Central memory CD8-positive, alpha-beta T cell (primary cell): ENCODE measurements at regions not wholly inside any gene's neighbourhood (a gene's known extent, or its start where the extent isn't known, plus 50 kb on each side); places are given as distances from the start of the nearest gene placed in this dataset.

Experiments used
- ATAC-seq: fragments of 150-1000 bp; cut with Tn5 transposase; replicated peaks from 2 replicates; pipeline ENCODE4 v1.10.0; 2022; ENCODE audit warnings: mild to moderate bottlenecking, moderate FRiP score, moderate number of reproducible peaks; ENCODE audit not compliant: poor library complexity, severe bottlenecking; ENCODE audit errors: extremely low read depth
- DNase-seq, 2 donors: peaks; one replicate each; pipeline ENCODE4 v3.0.0; 2021; ENCODE audit warnings: low spot score in 2 of 2
- H3K27ac Mint-ChIP-seq: one replicate; pipeline ENCODE4 v1.8.0; 2022; ENCODE audit warnings: low read depth, mild to moderate bottlenecking, moderate library complexity, mixed read lengths
- H3K27me3 Mint-ChIP-seq: one replicate; pipeline ENCODE4 v1.8.0; 2022; ENCODE audit warnings: mixed read lengths
- H3K36me3 Mint-ChIP-seq: one replicate; pipeline ENCODE4 v1.8.0; 2022; ENCODE audit warnings: mild to moderate bottlenecking, moderate library complexity, mixed read lengths; ENCODE audit not compliant: insufficient read depth
- H3K4me1 Mint-ChIP-seq: one replicate; pipeline ENCODE4 v1.8.0; 2022; ENCODE audit warnings: mixed read lengths
- H3K4me3 Mint-ChIP-seq: one replicate; pipeline ENCODE4 v1.8.0; 2022; ENCODE audit warnings: mild to moderate bottlenecking, moderate library complexity, mixed read lengths
- H3K9me3 Mint-ChIP-seq: one replicate; pipeline ENCODE4 v1.8.0; 2022; ENCODE audit warnings: mixed read lengths

DNA sequence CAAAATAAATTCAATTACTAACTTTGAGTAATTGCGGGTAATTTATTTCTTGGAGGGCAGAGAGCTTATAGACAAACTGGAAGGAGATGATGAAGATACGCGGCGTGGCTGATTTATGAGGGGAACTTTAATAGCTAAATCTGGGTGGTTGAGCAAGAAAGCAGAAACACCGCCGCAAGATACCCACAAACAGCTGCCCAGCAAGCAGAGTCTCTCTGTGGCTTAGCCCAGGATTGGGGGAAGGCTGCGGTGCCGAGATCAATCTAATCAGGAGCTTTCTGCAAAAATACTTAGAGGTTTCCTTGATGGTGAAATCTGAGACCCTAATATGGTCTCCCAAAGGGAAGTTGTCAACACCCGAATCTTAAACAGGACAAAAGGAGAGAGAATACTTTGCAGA lies 94.9 kb upstream of the MGMT start:
- H3K36me3 Mint-ChIP-seq, result no peaks in the 10 kb centered on the region
- no peak overlapping the region for H3K4me3 Mint-ChIP-seq
- H3K27me3 Mint-ChIP-seq, result peaks cover 47% of the 10 kb centered on the region
- DNase-seq (no peak), ATAC-seq (no peak)
- H3K4me1 Mint-ChIP-seq, result no peaks in the 10 kb centered on the region
- no peaks in the 10 kb centered on the region for H3K9me3 Mint-ChIP-seq
- no peak overlapping the region for H3K27ac Mint-ChIP-seq

DNA sequence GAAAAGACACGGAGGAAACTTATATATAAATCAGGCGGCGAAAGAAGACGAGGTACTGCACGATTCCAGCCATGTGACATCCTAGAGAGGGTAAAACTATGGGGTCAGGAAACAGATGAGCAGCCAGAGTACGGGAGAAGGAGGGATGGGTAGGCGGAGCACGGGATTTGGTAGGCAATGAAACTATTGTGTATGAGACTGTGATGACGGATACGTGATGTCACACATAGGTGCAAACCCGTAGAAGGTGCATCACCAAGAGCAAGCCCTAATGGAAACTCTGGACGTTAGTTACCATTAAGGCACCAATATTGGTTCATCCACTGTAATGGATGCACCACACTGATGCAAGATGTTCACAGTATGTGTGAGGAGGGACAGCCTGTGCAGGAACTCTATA lies 93.8 kb upstream of the MGMT start:
- peaks cover 57% of the 10 kb centered on the region for H3K27me3 Mint-ChIP-seq
- no peaks in the 10 kb centered on the region for H3K36me3 Mint-ChIP-seq
- H3K27ac Mint-ChIP-seq, result no peak overlapping the region
- no peaks in the 10 kb centered on the region for H3K4me1 Mint-ChIP-seq
- DNase-seq, result no peak
- no peak overlapping the region for H3K4me3 Mint-ChIP-seq
- H3K9me3 Mint-ChIP-seq, result no peaks in the 10 kb centered on the region
- no peak for ATAC-seq

DNA sequence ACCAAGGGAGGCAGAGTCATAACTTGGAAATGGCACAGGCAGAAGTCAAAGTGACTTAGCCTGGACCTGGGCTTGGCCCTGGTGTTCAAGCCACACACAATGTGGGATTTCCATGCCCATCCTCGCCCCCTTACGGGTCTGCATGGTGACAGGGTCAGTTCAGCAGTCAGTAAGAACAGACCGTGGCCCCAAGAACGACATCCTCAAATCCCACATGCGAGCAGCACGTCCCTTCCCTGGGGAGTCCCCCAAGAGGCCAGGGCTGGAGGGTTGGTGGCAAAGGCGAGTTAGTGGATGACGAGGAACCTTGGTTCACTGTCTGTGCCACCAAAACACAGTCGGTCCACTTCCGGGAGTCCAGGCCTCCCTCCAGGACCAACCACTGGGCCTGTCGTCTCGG lies 93.3 kb upstream of the MGMT start:
- Mint-ChIP-seq H3K4me3 (no peak overlapping the region), H3K4me1 (no peaks in the 10 kb centered on the region), H3K27ac (no peak overlapping the region), H3K9me3 (no peaks in the 10 kb centered on the region), H3K27me3 (peaks cover 62% of the 10 kb centered on the region), H3K36me3 (no peaks in the 10 kb centered on the region)
- no peak for DNase-seq
- no peak for ATAC-seq

- DNase-seq, result no peak
- Mint-ChIP-seq H3K27ac (no peak overlapping the region), H3K4me1 (no peaks in the 10 kb centered on the region), H3K27me3 (peaks cover 71% of the 10 kb centered on the region), H3K36me3 (no peaks in the 10 kb centered on the region), H3K4me3 (no peak overlapping the region), H3K9me3 (no peaks in the 10 kb centered on the region)
- no peak for ATAC-seq
These were observed 91.9 kb upstream of the MGMT start for GRCh38 chr10:129375171-129375570.

DNA sequence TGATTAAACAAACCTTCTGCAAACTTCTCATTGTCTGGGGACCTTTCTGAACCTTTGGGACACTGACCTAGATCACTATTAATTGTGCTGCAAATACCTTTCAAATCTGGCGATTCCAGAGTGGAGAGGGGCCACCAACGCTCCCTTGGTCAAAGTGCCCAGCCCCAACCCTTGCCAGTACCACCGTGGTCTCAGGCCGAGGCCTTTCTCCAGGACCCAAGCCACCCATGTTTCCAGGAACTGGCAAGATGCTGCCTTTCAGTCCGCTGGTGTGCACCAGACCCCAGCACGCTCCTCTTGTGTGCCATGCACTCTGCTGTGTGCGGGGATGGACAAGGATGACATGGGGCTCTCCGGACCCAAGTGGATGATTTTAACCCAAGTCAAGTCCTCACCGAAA lies 91.1 kb upstream of the MGMT start:
- Mint-ChIP-seq H3K4me1 (no peaks in the 10 kb centered on the region), H3K4me3 (no peak overlapping the region), H3K27me3 (peaks cover 71% of the 10 kb centered on the region), H3K36me3 (no peaks in the 10 kb centered on the region), H3K9me3 (no peaks in the 10 kb centered on the region), H3K27ac (no peak overlapping the region)
- no peak for ATAC-seq
- no peak for DNase-seq

GRCh38 chr10:129380279-129380678 lies 86.8 kb upstream of the MGMT start:
- Mint-ChIP-seq H3K4me3 (no peak overlapping the region), H3K27ac (no peak overlapping the region), H3K36me3 (no peaks in the 10 kb centered on the region), H3K27me3 (peaks cover 45% of the 10 kb centered on the region), H3K4me1 (no peaks in the 10 kb centered on the region), H3K9me3 (no peaks in the 10 kb centered on the region)
- no peak for ATAC-seq
- DNase-seq, result no peak

DNA sequence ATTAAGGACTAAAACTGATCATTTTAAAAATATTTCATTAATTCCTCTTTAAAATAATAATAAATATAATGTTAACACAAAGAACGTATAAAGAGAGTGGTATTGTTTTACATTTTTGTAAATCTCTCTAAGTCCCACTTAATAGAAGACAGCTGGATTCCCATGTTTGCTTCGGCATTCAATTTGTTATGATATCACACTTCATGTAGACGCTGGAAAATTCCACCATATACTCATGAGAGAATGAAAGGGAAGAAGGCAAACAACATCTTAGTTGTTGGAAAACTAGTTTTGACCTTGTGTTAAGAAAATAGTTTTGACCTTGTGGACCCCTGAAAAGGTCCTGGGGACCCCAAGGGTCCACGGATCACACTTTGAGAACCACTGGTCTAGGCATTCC lies 85.3 kb upstream of the MGMT start:
- Mint-ChIP-seq H3K27me3 (peaks cover 47% of the 10 kb centered on the region), H3K27ac (no peak overlapping the region), H3K9me3 (no peaks in the 10 kb centered on the region), H3K4me1 (no peaks in the 10 kb centered on the region), H3K4me3 (no peak overlapping the region), H3K36me3 (no peaks in the 10 kb centered on the region)
- DNase-seq (no peak), ATAC-seq (no peak)

DNA sequence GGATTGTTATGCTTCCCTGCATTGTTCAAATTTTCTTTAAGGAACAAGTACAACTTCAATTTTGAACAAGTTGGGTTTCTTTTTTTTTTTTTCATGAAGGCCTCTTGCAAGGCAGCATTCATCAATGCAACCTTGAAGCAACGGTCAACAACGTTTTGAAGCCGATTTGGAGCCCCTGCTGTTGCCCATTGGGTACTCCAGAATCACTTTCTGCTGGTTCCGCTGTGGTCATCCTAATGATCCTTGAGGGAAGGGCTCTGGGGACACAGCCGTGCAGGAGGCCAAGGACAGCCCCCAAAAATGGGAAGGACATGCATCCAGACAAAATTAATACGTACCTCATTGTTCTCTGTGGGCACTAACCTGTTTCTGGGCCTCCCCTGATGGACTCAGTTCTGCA lies 84.6 kb upstream of the MGMT start:
- no peaks in the 10 kb centered on the region for H3K9me3 Mint-ChIP-seq
- no peaks in the 10 kb centered on the region for H3K36me3 Mint-ChIP-seq
- ATAC-seq (no peak), DNase-seq (no peak)
- H3K27ac Mint-ChIP-seq, result no peak overlapping the region
- H3K4me3 Mint-ChIP-seq, result no peak overlapping the region
- no peaks in the 10 kb centered on the region for H3K4me1 Mint-ChIP-seq
- H3K27me3 Mint-ChIP-seq, result peaks cover 44% of the 10 kb centered on the region

GRCh38 chr10:129383651-129384050 lies 83.4 kb upstream of the MGMT start:
- ATAC-seq (no peak), DNase-seq (no peak)
- Mint-ChIP-seq H3K9me3 (no peaks in the 10 kb centered on the region), H3K27me3 (peaks cover 37% of the 10 kb centered on the region), H3K4me3 (no peak overlapping the region), H3K36me3 (no peaks in the 10 kb centered on the region), H3K4me1 (no peaks in the 10 kb centered on the region), H3K27ac (no peak overlapping the region)

DNA sequence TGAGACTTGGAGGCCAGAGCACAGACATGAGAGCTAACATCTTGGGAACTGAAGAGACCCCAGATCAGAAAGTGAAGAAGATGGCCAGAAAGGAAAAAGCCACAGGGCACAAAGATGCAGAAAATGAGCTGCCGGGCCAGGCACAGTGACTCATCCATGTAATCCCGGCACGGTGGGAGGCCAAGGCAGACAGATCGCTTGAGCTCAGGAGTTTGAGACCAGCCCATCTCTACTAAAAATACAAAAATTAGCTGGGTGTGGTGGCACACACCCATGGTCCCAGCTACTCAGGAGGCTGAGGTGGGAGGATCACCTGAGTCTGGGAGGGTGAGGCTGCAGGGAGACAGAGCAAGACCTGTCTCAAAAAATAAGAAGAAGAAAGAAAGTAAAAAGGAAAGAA lies 81.4 kb upstream of the MGMT start:
- ATAC-seq (no peak), DNase-seq (no peak)
- Mint-ChIP-seq H3K27me3 (peaks cover 37% of the 10 kb centered on the region), H3K27ac (no peak overlapping the region), H3K9me3 (no peaks in the 10 kb centered on the region), H3K4me1 (no peaks in the 10 kb centered on the region), H3K36me3 (no peaks in the 10 kb centered on the region), H3K4me3 (no peak overlapping the region)

- no peak for ATAC-seq
- Mint-ChIP-seq H3K4me1 (no peaks in the 10 kb centered on the region), H3K27ac (no peak overlapping the region), H3K27me3 (peaks cover 44% of the 10 kb centered on the region), H3K4me3 (no peak overlapping the region), H3K36me3 (no peaks in the 10 kb centered on the region), H3K9me3 (no peaks in the 10 kb centered on the region)
- no peak for DNase-seq
These were observed 80.4 kb upstream of the MGMT start for GRCh38 chr10:129386415-129387257.

DNA sequence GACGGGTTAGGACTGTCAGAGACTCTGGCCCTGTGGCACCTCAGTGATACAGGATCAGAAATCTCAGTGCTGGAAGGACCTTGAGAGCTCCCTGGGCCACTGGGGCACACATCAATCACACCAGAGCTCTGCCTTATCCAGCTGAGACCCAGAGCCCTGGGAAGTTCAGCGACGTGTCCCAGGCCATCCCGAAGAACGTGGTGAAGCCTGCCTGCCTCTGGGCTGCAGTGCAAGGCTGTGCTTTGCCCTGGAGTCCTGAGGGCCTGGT lies 79.8 kb upstream of the MGMT start:
- Mint-ChIP-seq H3K4me3 (no peak overlapping the region), H3K9me3 (no peaks in the 10 kb centered on the region), H3K27ac (no peak overlapping the region), H3K36me3 (no peaks in the 10 kb centered on the region), H3K4me1 (no peaks in the 10 kb centered on the region), H3K27me3 (peaks cover 49% of the 10 kb centered on the region)
- ATAC-seq (no peak), DNase-seq (no peak)

DNA sequence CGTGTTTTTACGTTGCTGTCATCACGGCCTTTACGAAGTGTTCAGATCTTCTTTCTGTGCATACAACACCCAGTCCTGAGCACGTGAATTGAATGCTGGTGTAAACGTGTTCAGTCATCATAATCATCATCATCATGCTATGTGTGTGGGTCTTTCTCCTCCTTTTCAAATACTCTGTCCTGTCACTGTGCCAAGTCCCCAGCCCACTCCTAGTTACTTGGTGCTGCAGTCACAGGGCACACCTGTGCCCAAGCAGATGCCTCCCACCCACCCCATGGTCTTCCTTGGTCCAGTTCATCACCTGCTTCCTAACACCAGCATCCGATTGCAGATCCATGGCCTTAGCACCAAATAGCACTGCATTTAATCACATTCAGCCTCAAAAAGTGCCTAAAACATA lies 78.6 kb upstream of the MGMT start:
- ATAC-seq, result no peak
- H3K9me3 Mint-ChIP-seq, result no peaks in the 10 kb centered on the region
- peaks cover 48% of the 10 kb centered on the region for H3K27me3 Mint-ChIP-seq
- no peak overlapping the region for H3K4me3 Mint-ChIP-seq
- H3K27ac Mint-ChIP-seq, result no peak overlapping the region
- H3K4me1 Mint-ChIP-seq, result no peaks in the 10 kb centered on the region
- no peaks in the 10 kb centered on the region for H3K36me3 Mint-ChIP-seq
- DNase-seq, result no peak

DNA sequence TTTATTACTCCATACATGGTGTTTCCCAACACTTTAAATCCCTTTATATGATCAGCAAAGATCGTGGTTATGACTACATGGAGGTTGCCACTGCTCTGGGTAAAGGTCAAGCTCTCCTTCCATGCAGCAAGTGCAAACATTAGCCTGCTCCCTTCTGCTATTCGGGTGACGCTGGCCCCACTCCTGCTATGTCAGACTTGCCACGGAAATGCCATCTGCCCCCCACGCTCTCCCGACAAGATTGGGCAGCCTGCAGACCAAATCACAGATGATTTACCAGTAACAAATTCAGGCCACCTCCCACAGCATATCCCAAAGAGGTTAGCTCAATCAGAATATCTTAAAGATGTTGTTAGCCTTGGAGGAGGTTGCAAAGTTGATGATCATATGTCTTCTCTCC lies 77.8 kb upstream of the MGMT start:
- H3K27ac Mint-ChIP-seq, result no peak overlapping the region
- ATAC-seq (no peak), DNase-seq (no peak)
- no peaks in the 10 kb centered on the region for H3K36me3 Mint-ChIP-seq
- H3K27me3 Mint-ChIP-seq, result peaks cover 43% of the 10 kb centered on the region
- no peak overlapping the region for H3K4me3 Mint-ChIP-seq
- H3K9me3 Mint-ChIP-seq, result no peaks in the 10 kb centered on the region
- H3K4me1 Mint-ChIP-seq, result no peaks in the 10 kb centered on the region
